ENCODE measurements at regions not wholly inside any gene's neighbourhood (a gene's known extent, or its start where the extent isn't known, plus 50 kb on each side); places are given as distances from the start of the nearest gene placed in this dataset.

- TF ChIP-seq CTCF (conservative IDR thresholded peaks at IDR 0.05; ENCODE audit: low read depth, low read length) (no peak), MXI1 (IDR thresholded peaks at IDR 0.05; ENCODE audit: borderline replicate concordance, low read depth, low read length) (no peak)
Measured at GRCh38 chr6:23389386-23389785, 736.6 kb upstream of the NRSN1 start.
